SW 1271 (cell line): ENCODE measurements at regions not wholly inside any gene's neighbourhood (a gene's known extent, or its start where the extent isn't known, plus 50 kb on each side); places are given as distances from the start of the nearest gene placed in this dataset.

ENCODE experiments used
- DNase-seq, 2 experiments: peaks; one replicate each; lab custom pipeline; 2025; lab: John Stamatoyannopoulos, UW

- no peak for DNase-seq
Measured at GRCh38 chr3:86175593-86176444, 815.1 kb downstream of the VGLL3 start.

GRCh38 chr3:86175051-86175536 is 815.9 kb downstream of the VGLL3 start:
- no peak for DNase-seq

- DNase-seq = no peak
Measured at GRCh38 chr3:86173401-86173800, 817.5 kb downstream of the VGLL3 start.

GRCh38 chr3:86168512-86168911 is 822.4 kb downstream of the VGLL3 start:
- DNase-seq = no peak

GRCh38 chr3:86162521-86162920 is 828.4 kb downstream of the VGLL3 start:
- DNase-seq = no peak

- DNase-seq = no peak
Measured at GRCh38 chr3:86161493-86161892, 829.5 kb downstream of the VGLL3 start.

GRCh38 chr3:86152620-86153019 is 838.3 kb downstream of the VGLL3 start:
- DNase-seq = no peak

GRCh38 chr3:86149054-86149453 is 841.9 kb downstream of the VGLL3 start:
- no peak for DNase-seq

GRCh38 chr3:86147119-86147518 is 843.8 kb downstream of the VGLL3 start:
- DNase-seq = no peak

GRCh38 chr3:86126552-86126951 is 864.4 kb downstream of the VGLL3 start:
- DNase-seq = no peak
